Transverse colon (tissue), 4 donors: ENCODE measurements at regions not wholly inside any gene's neighbourhood (a gene's known extent, or its start where the extent isn't known, plus 50 kb on each side); places are given as distances from the start of the nearest gene placed in this dataset.

ENCODE experiments used
- DNase-seq: peaks from one replicate; pipeline ENCODE4 v3.0.0-alpha.2; 2019
- H3K27ac ChIP-seq, 4 donors: fragments of 200-600 bp; sonication (generic); 2 replicates each; pipeline ENCODE4 v1.5.1; 2016 to 2018; ENCODE audit warnings: inconsistent platforms in 4 of 4
- H3K27me3 ChIP-seq: fragments of 200-600 bp; sonication (generic); 2 replicates; pipeline ENCODE4 v1.5.1; 2017; ENCODE audit warnings: inconsistent platforms
- H3K36me3 ChIP-seq, 4 donors: fragments of 200-600 bp; sonication (generic); 2 replicates each; pipeline ENCODE4 v1.5.1; 2017 to 2019; ENCODE audit warnings: inconsistent platforms in 4 of 4
- H3K4me1 ChIP-seq, 4 donors: fragments of 200-600 bp; sonication (generic); 2 replicates each; pipeline ENCODE4 v1.5.1; 2017 to 2020; ENCODE audit warnings: inconsistent platforms in 4 of 4
- H3K4me3 ChIP-seq, 4 donors: fragments of 200-600 bp; sonication (generic); 1 replicate in 1 of 4; 2 replicates in 3 of 4; pipeline versions ENCODE4 v1.5.1 to v1.6.1; 2017 to 2019; ENCODE audit warnings: inconsistent platforms in 4 of 4
- H3K9me3 ChIP-seq, 2 donors: fragments of 200-600 bp; sonication (generic); 2 replicates each; pipeline ENCODE4 v1.5.1; 2017 to 2019; ENCODE audit warnings: inconsistent platforms in 2 of 2
- EP300 ChIP-seq: sonication (generic); formaldehyde crosslinking; IDR thresholded peaks from one replicate; pipeline ENCODE4 v1.6.1; 2017; ENCODE audit warnings: antibody characterized with exemption, low read depth
- POLR2A ChIP-seq: fragments of 450-650 bp; IDR thresholded peaks from one replicate; pipeline ENCODE4 v1.6.1; 2016; ENCODE audit warnings: antibody characterized with exemption, mild to moderate bottlenecking, moderate library complexity
- POLR2AphosphoS5 ChIP-seq, 3 donors: sonication (generic); formaldehyde crosslinking; IDR thresholded peaks; one replicate each; pipeline ENCODE4 v1.6.1; 2016; ENCODE audit warnings: antibody characterized with exemption in 3 of 3
- WGBS, 2 donors: methylation state at CpG; one replicate each; pipeline ENCODE4 v1.1.5; 2018; ENCODE audit warnings: low coverage in 1 of 2; 5-methylcytosine and 5-hydroxymethylcytosine counted together
- in situ Hi-C, 4 donors: fragments of 200-750 bp; cut with MboI; loops; one replicate each; pipeline versions ENCODE4 v1.15.0 to v1.15.1; 2017; ENCODE audit warnings: low sequenced_read_pairs in 3 of 4, low pct_ligation_motif_present in 1 of 4, low pct_unique_long_range_greater_than_20kb in 1 of 4
- intact Hi-C: fragments of 100-400 bp; cut with DNase I; formaldehyde crosslinking; loops from one replicate; pipeline ENCODE4 v1.15.1; 2023; ENCODE audit warnings: low total_unique reads
- TF ChIP-seq, protein P1 (sequence below), 5 experiments: fragments of 200-600 bp in 3 of 5; fragments of 450-650 bp in 2 of 5; sonication (generic) in 3 of 5; IDR thresholded peaks; 1 replicate in 2 of 5; 2 replicates in 3 of 5; pipeline ENCODE4 v1.5.1; 2016 to 2017; ENCODE audit warnings: antibody characterized with exemption in 5 of 5, inconsistent platforms in 3 of 5, mild to moderate bottlenecking in 2 of 5, moderate library complexity in 1 of 5

DNA sequence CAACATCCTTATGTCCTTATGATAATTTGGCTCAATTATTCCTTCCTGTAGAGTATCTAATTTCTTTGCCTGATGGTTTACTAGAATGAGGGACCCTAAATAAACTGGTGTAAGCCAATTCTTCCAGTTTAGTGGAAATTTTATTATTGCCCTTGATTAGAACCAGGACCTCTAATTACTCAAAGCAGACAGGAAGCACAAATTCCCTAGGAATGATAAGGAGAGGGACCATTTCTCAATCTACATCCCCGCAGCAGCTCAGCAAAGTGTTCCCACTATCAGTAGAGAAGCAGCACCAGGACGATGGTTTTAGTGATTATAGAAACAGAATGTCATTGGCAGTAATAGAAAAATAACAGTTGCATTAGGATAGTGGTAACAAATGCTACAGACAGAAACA, 97.1 kb downstream of the PLPPR4 start:
- WGBS, 2 donors: 60 to 80% methylated on average over 1 to 2 of the region's 2 CpGs
- TF ChIP-seq, protein P1, sequence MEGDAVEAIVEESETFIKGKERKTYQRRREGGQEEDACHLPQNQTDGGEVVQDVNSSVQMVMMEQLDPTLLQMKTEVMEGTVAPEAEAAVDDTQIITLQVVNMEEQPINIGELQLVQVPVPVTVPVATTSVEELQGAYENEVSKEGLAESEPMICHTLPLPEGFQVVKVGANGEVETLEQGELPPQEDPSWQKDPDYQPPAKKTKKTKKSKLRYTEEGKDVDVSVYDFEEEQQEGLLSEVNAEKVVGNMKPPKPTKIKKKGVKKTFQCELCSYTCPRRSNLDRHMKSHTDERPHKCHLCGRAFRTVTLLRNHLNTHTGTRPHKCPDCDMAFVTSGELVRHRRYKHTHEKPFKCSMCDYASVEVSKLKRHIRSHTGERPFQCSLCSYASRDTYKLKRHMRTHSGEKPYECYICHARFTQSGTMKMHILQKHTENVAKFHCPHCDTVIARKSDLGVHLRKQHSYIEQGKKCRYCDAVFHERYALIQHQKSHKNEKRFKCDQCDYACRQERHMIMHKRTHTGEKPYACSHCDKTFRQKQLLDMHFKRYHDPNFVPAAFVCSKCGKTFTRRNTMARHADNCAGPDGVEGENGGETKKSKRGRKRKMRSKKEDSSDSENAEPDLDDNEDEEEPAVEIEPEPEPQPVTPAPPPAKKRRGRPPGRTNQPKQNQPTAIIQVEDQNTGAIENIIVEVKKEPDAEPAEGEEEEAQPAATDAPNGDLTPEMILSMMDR (IDR thresholded peaks at IDR 0.05): no peak
- TF ChIP-seq POLR2AphosphoS5 (IDR thresholded peaks at IDR 0.05) (no peak), POLR2A (no peak)
- no peak for DNase-seq
- Histone ChIP-seq H3K9me3 (no peaks in the 10 kb centered on the region), H3K27me3 (no peaks in the 10 kb centered on the region), H3K27ac (no peak overlapping the region), H3K4me3 (no peak overlapping the region), H3K4me1 (no peaks in the 10 kb centered on the region), H3K36me3 (no peaks in the 10 kb centered on the region)
- intact Hi-C loops: no loop called here
- in situ Hi-C loops: no loop called here

DNA sequence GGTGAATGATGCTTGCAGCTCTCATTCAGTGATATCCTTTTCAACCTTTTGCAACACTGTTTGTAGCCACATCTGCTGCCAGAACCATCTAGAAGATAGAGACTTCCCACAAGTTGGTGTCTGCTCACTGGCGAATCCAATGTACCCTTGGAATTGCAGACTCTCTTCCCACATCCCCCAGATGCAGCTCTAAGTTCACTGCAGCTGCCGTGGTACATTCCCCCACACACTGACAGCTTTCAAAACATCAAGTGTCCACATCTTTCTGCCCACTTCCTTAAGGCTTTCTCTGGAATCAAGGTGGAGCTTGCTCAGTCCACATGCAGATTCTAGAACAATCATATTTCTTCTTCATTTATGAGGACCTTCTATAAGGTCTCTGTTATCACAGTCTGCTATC, 99.2 kb downstream of the PLPPR4 start:
- H3K4me3 ChIP-seq: no peak overlapping the region
- no peaks in the 10 kb centered on the region for H3K27me3 ChIP-seq
- in situ Hi-C loops: no loop called here
- intact Hi-C loops: no loop called here
- no peak overlapping the region for H3K27ac ChIP-seq
- DNase-seq: no peak
- H3K36me3 ChIP-seq: no peaks in the 10 kb centered on the region
- H3K4me1 ChIP-seq: no peaks in the 10 kb centered on the region
- no peak for TF ChIP-seq EP300
- no peaks in the 10 kb centered on the region for H3K9me3 ChIP-seq
- 71 to 77% methylated on average over 2 of the region's 2 CpGs for WGBS, 2 donors

GRCh38 chr1:99365141-99365540, 100.8 kb downstream of the PLPPR4 start:
- in situ Hi-C loops: no loop called here
- TF ChIP-seq EP300: no peak
- TF ChIP-seq, protein P1 (IDR thresholded peaks at IDR 0.05): no peak
- intact Hi-C loops: no loop called here
- H3K4me3 ChIP-seq: no peak overlapping the region
- no peaks in the 10 kb centered on the region for H3K36me3 ChIP-seq
- H3K9me3 ChIP-seq: no peaks in the 10 kb centered on the region
- WGBS, 2 donors: 64 to 66% methylated on average over 6 of the region's 6 CpGs
- H3K27ac ChIP-seq: no peak overlapping the region
- H3K4me1 ChIP-seq: no peaks in the 10 kb centered on the region
- H3K27me3 ChIP-seq: no peaks in the 10 kb centered on the region
- DNase-seq: no peak

DNA sequence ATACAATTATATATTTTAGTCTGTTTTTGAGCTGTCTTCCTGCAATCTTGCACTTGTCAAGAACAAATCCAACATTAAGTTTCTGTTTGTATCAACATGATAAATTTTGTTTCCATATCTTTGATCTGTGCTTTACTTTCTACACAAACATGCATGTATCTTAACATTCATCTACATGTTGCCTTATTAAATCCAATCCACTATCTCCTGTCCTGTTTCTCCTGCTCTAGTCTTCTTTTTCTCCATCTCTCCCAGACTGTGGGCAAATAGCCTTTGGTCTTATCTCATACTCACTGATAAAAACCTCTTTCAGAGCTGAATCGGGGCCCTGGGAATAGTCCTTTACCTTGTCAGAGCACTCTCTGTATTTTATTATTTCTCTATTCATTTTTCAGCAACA, 101.3 kb downstream of the PLPPR4 start:
- 62 to 67% methylated on average over 1 of the region's 1 CpG for WGBS, 2 donors
- no peak for DNase-seq
- in situ Hi-C loops: no loop called here
- no peak overlapping the region for H3K4me3 ChIP-seq
- intact Hi-C loops: no loop called here
- no peak overlapping the region for H3K27ac ChIP-seq
- no peaks in the 10 kb centered on the region for H3K27me3 ChIP-seq
- no peaks in the 10 kb centered on the region for H3K9me3 ChIP-seq
- no peak for TF ChIP-seq POLR2AphosphoS5 (IDR thresholded peaks at IDR 0.05)
- TF ChIP-seq EP300: no peak
- no peak for TF ChIP-seq POLR2A
- TF ChIP-seq, protein P1 (IDR thresholded peaks at IDR 0.05): no peak
- H3K4me1 ChIP-seq: no peaks in the 10 kb centered on the region
- H3K36me3 ChIP-seq: no peaks in the 10 kb centered on the region

DNA sequence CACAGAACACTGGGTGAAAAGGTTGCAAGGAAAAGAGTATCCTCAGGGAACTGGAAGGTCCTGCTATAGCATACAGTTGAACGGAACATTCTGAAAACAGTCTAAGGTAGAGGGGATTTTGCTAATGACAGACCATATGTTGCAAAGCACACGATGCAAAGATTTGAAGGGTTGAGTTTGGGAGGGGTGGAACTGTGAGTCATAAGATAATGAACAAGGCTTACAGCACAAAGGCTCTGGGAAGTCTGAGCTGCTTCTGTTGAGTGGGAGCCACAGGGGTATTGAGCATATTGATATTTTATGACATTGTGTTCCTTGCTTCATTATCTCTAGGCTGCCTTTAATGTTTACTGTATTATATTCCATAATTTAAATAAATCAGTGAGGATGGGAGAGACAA, 104.9 kb downstream of the PLPPR4 start:
- Histone ChIP-seq H3K36me3 (no peaks in the 10 kb centered on the region), H3K27me3 (no peaks in the 10 kb centered on the region), H3K9me3 (no peaks in the 10 kb centered on the region), H3K27ac (no peak overlapping the region), H3K4me3 (no peak overlapping the region), H3K4me1 (no peaks in the 10 kb centered on the region)
- intact Hi-C loops: no loop called here
- in situ Hi-C loops: no loop called here
- DNase-seq: no peak
- TF ChIP-seq, protein P1 (IDR thresholded peaks at IDR 0.05): no peak
- TF ChIP-seq EP300 (no peak), POLR2A (no peak), POLR2AphosphoS5 (IDR thresholded peaks at IDR 0.05) (no peak)
- 21 to 50% methylated on average over 1 to 2 of the region's 2 CpGs for WGBS, 2 donors
